H1 (cell line): ENCODE measurements at regions not wholly inside any gene's neighbourhood (a gene's known extent, or its start where the extent isn't known, plus 50 kb on each side); places are given as distances from the start of the nearest gene placed in this dataset.

Experiments used
- CTCF ChIA-PET: fragments of 300-600 bp; sonication (Branson Sonifier 250); formaldehyde crosslinking; loops from one replicate; lab custom pipeline; 2021; ENCODE audit not compliant: partially characterized antibody; lab: Charles Lee
- POLR2A ChIA-PET: fragments of 300-600 bp; sonication (Branson Sonifier 250); formaldehyde crosslinking; loops from one replicate; lab custom pipeline; 2021; ENCODE audit warnings: inconsistent platforms; ENCODE audit not compliant: partially characterized antibody; lab: Charles Lee
- DNase-seq, 2 experiments: peaks; one replicate each; pipeline versions ENCODE4 v3.0.0 to v3.0.0-alpha.2; 2010 to 2022; ENCODE audit warnings: low spot score in 2 of 2, low read depth in 1 of 2, mixed read lengths in 1 of 2
- FAIRE-seq: peaks from 2 replicates; lab custom pipeline; 2011; peaks lifted over from hg19 to GRCh38; lab: Jason Lieb, UNC
- H2AFZ ChIP-seq: 2 replicates; pipeline ENCODE4 v1.8.1; 2012; ENCODE audit warnings: low read length, inconsistent platforms
- H2AK5ac ChIP-seq: 2 replicates; pipeline ENCODE4 v1.6.1; 2013; ENCODE audit warnings: low read depth, low read length
- H2BK120ac ChIP-seq: replicated peaks from 2 replicates; pipeline ENCODE3; 2013; ENCODE audit warnings: low read depth, low read length, inconsistent platforms
- H2BK12ac ChIP-seq: 2 replicates; pipeline ENCODE4 v1.6.1; 2013; ENCODE audit warnings: low read depth, low read length
- H2BK15ac ChIP-seq: 2 replicates; pipeline ENCODE4 v1.6.1; 2013; ENCODE audit warnings: low read length
- H2BK20ac ChIP-seq: 2 replicates; pipeline ENCODE4 v1.6.1; 2013; ENCODE audit warnings: low read length
- H2BK5ac ChIP-seq: 2 replicates; pipeline ENCODE4 v1.6.1; 2013; ENCODE audit warnings: low read depth, low read length
- H3K14ac ChIP-seq: 2 replicates; pipeline ENCODE4 v1.6.1; 2013; ENCODE audit warnings: inconsistent platforms; ENCODE audit not compliant: insufficient read length
- H3K18ac ChIP-seq: 2 replicates; pipeline ENCODE4 v1.6.1; 2013; ENCODE audit warnings: low read length; ENCODE audit errors: extremely low read depth
- H3K23ac ChIP-seq: 2 replicates; pipeline ENCODE4 v1.6.1; 2013; ENCODE audit warnings: inconsistent platforms; ENCODE audit not compliant: insufficient read length
- H3K23me2 ChIP-seq: 2 replicates; pipeline ENCODE4 v1.6.1; 2013; ENCODE audit warnings: low read depth, low read length
- H3K27ac ChIP-seq: 2 replicates; pipeline ENCODE4 v1.6.1; 2011; ENCODE audit warnings: low read depth, low read length, inconsistent platforms
- H3K27me3 ChIP-seq, 4 experiments: replicated peaks in 1 of 4; 1 replicate in 1 of 4; 2 replicates in 3 of 4; pipeline versions ENCODE4 v1.6.1 to v1.8.1; 2011 to 2013; ENCODE audit warnings: low read length in 3 of 4, mild to moderate bottlenecking in 3 of 4, inconsistent platforms in 2 of 4, mixed read lengths in 2 of 4, moderate library complexity in 1 of 4; ENCODE audit not compliant: control insufficient read depth in 3 of 4, insufficient read depth in 3 of 4; ENCODE audit errors: extremely low read depth in 1 of 4
- H3K36me3 ChIP-seq, 4 experiments: 2 replicates each; pipeline versions ENCODE4 v1.6.1 to v1.8.1; 2011 to 2013; ENCODE audit warnings: mild to moderate bottlenecking in 4 of 4, low read length in 3 of 4, moderate library complexity in 2 of 4, control low read depth in 1 of 4, inconsistent platforms in 1 of 4; ENCODE audit not compliant: insufficient read depth in 4 of 4, control insufficient read depth in 2 of 4
- H3K4ac ChIP-seq: replicated peaks from 2 replicates; pipeline ENCODE3; 2013; ENCODE audit warnings: low read length, low read depth, mixed read lengths, inconsistent platforms; ENCODE audit not compliant: insufficient read length
- H3K4me1 ChIP-seq, 4 experiments: replicated peaks in 1 of 4; 1 replicate in 1 of 4; 2 replicates in 3 of 4; pipeline versions ENCODE4 v1.6.1 to v1.8.1; 2011 to 2013; ENCODE audit warnings: low read length in 3 of 4, inconsistent platforms in 2 of 4, mixed read lengths in 1 of 4; ENCODE audit not compliant: insufficient read depth in 4 of 4, control insufficient read depth in 3 of 4
- H3K4me2 ChIP-seq, 2 experiments: 2 replicates each; pipeline versions ENCODE4 v1.6.1 to v1.8.1; 2011 to 2013; ENCODE audit warnings: low read depth in 2 of 2, low read length in 2 of 2, control low read depth in 1 of 2, inconsistent platforms in 1 of 2, mild to moderate bottlenecking in 1 of 2; ENCODE audit not compliant: insufficient read depth in 1 of 2
- H3K4me3 ChIP-seq, 4 experiments: fragments of 200-600, 300-600 bp in 1 of 4; sonication (generic), shearing (Covaris generic), sonication (Bioruptor Twin) in 1 of 4; 2 replicates each; pipeline versions ENCODE4 v1.5.1 to v1.8.1; 2011 to 2016; ENCODE audit warnings: low read length in 4 of 4, low read depth in 3 of 4, control low read depth in 2 of 4, inconsistent platforms in 2 of 4, mild to moderate bottlenecking in 2 of 4, mixed read lengths in 1 of 4, moderate library complexity in 1 of 4; ENCODE audit not compliant: insufficient read depth in 2 of 4; ENCODE audit errors: extremely low read depth in 1 of 4
- H3K56ac ChIP-seq: replicated peaks from 2 replicates; pipeline ENCODE3; 2013; ENCODE audit warnings: low read depth, mild to moderate bottlenecking, mixed read lengths, low read length, inconsistent platforms; ENCODE audit not compliant: insufficient read length
- H3K79me1 ChIP-seq: 2 replicates; pipeline ENCODE4 v1.6.1; 2013; ENCODE audit warnings: low read depth, low read length, control low read depth
- H3K79me2 ChIP-seq, 2 experiments: 2 replicates each; pipeline versions ENCODE4 v1.6.1 to v1.8.1; 2012 to 2013; ENCODE audit warnings: low read length in 2 of 2, mild to moderate bottlenecking in 2 of 2, inconsistent platforms in 1 of 2; ENCODE audit not compliant: insufficient read depth in 2 of 2, control insufficient read depth in 1 of 2
- H3K9ac ChIP-seq, 4 experiments: replicated peaks in 1 of 4; 1 replicate in 1 of 4; 2 replicates in 3 of 4; pipeline versions ENCODE4 v1.6.1 to v1.8.1; 2011 to 2013; ENCODE audit warnings: low read depth in 3 of 4, low read length in 3 of 4, control low read depth in 2 of 4, mild to moderate bottlenecking in 2 of 4, moderate library complexity in 2 of 4, inconsistent platforms in 1 of 4; ENCODE audit errors: extremely low read depth in 1 of 4
- H3K9me3 ChIP-seq, 2 experiments: 2 replicates each; pipeline versions ENCODE4 v1.6.1 to v1.8.1; 2012 to 2013; ENCODE audit warnings: mild to moderate bottlenecking in 2 of 2, moderate library complexity in 2 of 2, control low read depth in 1 of 2, inconsistent platforms in 1 of 2, low read depth in 1 of 2, low read length in 1 of 2, mixed read lengths in 1 of 2; ENCODE audit not compliant: insufficient read depth in 2 of 2
- H4K20me1 ChIP-seq, 2 experiments: replicated peaks in 1 of 2; 2 replicates each; pipeline versions ENCODE3 to v1.8.1; 2011 to 2013; ENCODE audit warnings: inconsistent platforms in 2 of 2, low read length in 2 of 2, mild to moderate bottlenecking in 1 of 2; ENCODE audit not compliant: insufficient read depth in 2 of 2, control insufficient read depth in 1 of 2
- H4K5ac ChIP-seq: 2 replicates; pipeline ENCODE4 v1.6.1; 2013; ENCODE audit warnings: low read length, low read depth, mixed read lengths, inconsistent platforms; ENCODE audit not compliant: insufficient read length
- H4K8ac ChIP-seq: 2 replicates; pipeline ENCODE4 v1.8.0; 2013; ENCODE audit warnings: mild to moderate bottlenecking, moderate library complexity, low read length, inconsistent platforms; ENCODE audit not compliant: insufficient read depth; ENCODE audit errors: extremely low read depth
- H4K91ac ChIP-seq: replicated peaks from 2 replicates; pipeline ENCODE3; 2013; ENCODE audit warnings: low read length, mixed read lengths, inconsistent platforms; ENCODE audit not compliant: insufficient read length
- ASH2L ChIP-seq: fragments of 200-600, 300-600 bp; sonication (generic); IDR thresholded peaks from one replicate; pipeline ENCODE4 v1.7.1; 2017; ENCODE audit warnings: low read length
- BCL11A ChIP-seq, 2 experiments: IDR thresholded peaks; one replicate each; pipeline ENCODE4 v1.6.1; 2011; ENCODE audit warnings: low read depth in 2 of 2, low read length in 2 of 2, mild to moderate bottlenecking in 2 of 2
- CBX5 ChIP-seq: fragments of 300-800, 300-1000 bp; sonication (generic); IDR thresholded peaks from 2 replicates; pipeline ENCODE4 v1.7.1; 2016; ENCODE audit warnings: antibody characterized with exemption, low read length, low read depth
- HDAC6 ChIP-seq: IDR thresholded peaks from one replicate; pipeline ENCODE4 v1.7.1; 2012; ENCODE audit warnings: low read depth, mild to moderate bottlenecking, inconsistent platforms, low read length, moderate library complexity
- NANOG ChIP-seq: IDR thresholded peaks from 2 replicates; pipeline ENCODE4 v1.6.1; 2011; ENCODE audit warnings: low read length, low read depth, mild to moderate bottlenecking, inconsistent platforms; ENCODE audit not compliant: insufficient read depth, poor library complexity, severe bottlenecking
- POLR2A ChIP-seq, 2 experiments: IDR thresholded peaks; 1 replicate in 1 of 2; 2 replicates in 1 of 2; pipeline ENCODE4 v1.6.1; 2011; ENCODE audit warnings: low read depth in 2 of 2, low read length in 2 of 2, mild to moderate bottlenecking in 2 of 2; ENCODE audit errors: control extremely low read depth in 1 of 2
- RBBP5 ChIP-seq: IDR thresholded peaks from 2 replicates; pipeline ENCODE4 v1.7.1; 2012; ENCODE audit warnings: low read depth, mild to moderate bottlenecking, inconsistent platforms, low read length, moderate library complexity, borderline replicate concordance
- SIN3A ChIP-seq, 2 experiments: IDR thresholded peaks in 1 of 2; conservative IDR thresholded peaks in 1 of 2; 2 replicates each; pipeline ENCODE4 v1.6.1; 2011 to 2012; ENCODE audit warnings: low read length in 2 of 2, improper control_type of control experiment in 1 of 2, low read depth in 1 of 2, mild to moderate bottlenecking in 1 of 2
- SP4 ChIP-seq: IDR thresholded peaks from 2 replicates; pipeline ENCODE4 v1.6.1; 2012; ENCODE audit warnings: low read length, inconsistent platforms
- TBP ChIP-seq: IDR thresholded peaks from 2 replicates; pipeline ENCODE4 v1.6.1; 2011; ENCODE audit warnings: low read depth, low read length, improper control_type of control experiment
- ZNF274 ChIP-seq: IDR thresholded peaks from 2 replicates; pipeline ENCODE4 v1.7.0; 2012; ENCODE audit warnings: low read length, borderline replicate concordance; ENCODE audit errors: extremely low read depth
- WGBS, 2 experiments: shearing (Covaris generic) in 1 of 2; methylation state at CpG; one replicate each; pipeline versions ENCODE4 v1.1.6 to v1.1.7; 2013 to 2015; ENCODE audit warnings: low lambda C conversion rate in 2 of 2, mixed read lengths in 2 of 2, inconsistent platforms in 1 of 2, low coverage in 1 of 2, missing lambda C conversion rate in 1 of 2; ENCODE audit not compliant: insufficient replicate concordance in 2 of 2, insufficient coverage in 1 of 2, insufficient read length in 1 of 2; ENCODE audit errors: extremely low coverage in 1 of 2, missing lambda C conversion rate in 1 of 2; 5-methylcytosine and 5-hydroxymethylcytosine counted together
- TF ChIP-seq, protein P1 (sequence below): IDR thresholded peaks from 2 replicates; pipeline ENCODE4 v1.6.1; 2012; ENCODE audit warnings: inconsistent platforms
- TF ChIP-seq, protein P2 (sequence below): IDR thresholded peaks from 2 replicates; pipeline ENCODE4 v1.6.1; 2011; ENCODE audit warnings: low read length, improper control_type of control experiment

DNA sequence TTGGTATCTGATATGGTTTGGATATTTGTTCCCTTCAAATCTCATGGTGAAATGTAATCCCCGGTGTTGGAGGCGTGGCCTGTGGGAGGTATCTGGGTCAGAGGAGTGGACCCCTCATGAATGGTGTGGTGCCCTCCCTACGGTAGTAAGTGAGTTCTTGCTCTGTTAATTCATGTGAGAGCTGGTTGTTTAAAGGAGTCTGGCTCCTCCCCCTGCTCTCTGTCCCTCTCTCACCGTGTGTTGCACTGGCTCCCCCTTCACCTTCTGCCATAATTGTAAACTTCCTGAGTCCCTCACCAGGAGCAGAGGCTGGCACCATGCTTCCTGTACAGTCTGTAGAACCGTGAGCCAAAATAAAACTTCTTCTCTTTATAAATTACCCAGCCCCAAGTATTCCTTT, 246.9 kb upstream of the AGTR1 start:
- no peaks in the 10 kb centered on the region for H4K20me1 ChIP-seq
- no peak overlapping the region for H2BK15ac ChIP-seq
- H3K4ac ChIP-seq, result no peak overlapping the region
- H3K4me1 ChIP-seq, result no peaks in the 10 kb centered on the region
- H4K8ac ChIP-seq, result no peak overlapping the region
- H3K14ac ChIP-seq, result no peak overlapping the region
- no peak for FAIRE-seq
- no peak overlapping the region for H2BK20ac ChIP-seq
- no peak overlapping the region for H2AK5ac ChIP-seq
- no peak overlapping the region for H3K4me3 ChIP-seq
- ChIA-PET POLR2A (no interaction called here), CTCF (interaction anchor here (0.7 to 0.9 kb wide), 2 partner anchors 17 to 413 kb away, joined by 3 read pairs; no protein-coding TSS in a partner anchor)
- H3K79me2 ChIP-seq, result no peaks in the 10 kb centered on the region
- H3K23ac ChIP-seq, result no peak overlapping the region
- no peaks in the 10 kb centered on the region for H3K36me3 ChIP-seq
- TF ChIP-seq POLR2A (IDR thresholded peaks at IDR 0.05; ENCODE audit: control extremely low read depth in 1 of 2, low read depth in 2 of 2, low read length in 2 of 2) (no peak), SIN3A (conservative IDR thresholded peaks at IDR 0.05 in 1 of 2, IDR thresholded peaks at IDR 0.05 in 1 of 2; ENCODE audit: low read depth in 1 of 2, low read length in 2 of 2) (no peak), TBP (no peak), ASH2L (no peak), SP4 (no peak), CBX5 (no peak), ZNF274 (no peak), BCL11A (IDR thresholded peaks at IDR 0.05; ENCODE audit: low read depth in 2 of 2, low read length in 2 of 2) (no peak), HDAC6 (no peak), NANOG (no peak), RBBP5 (no peak)
- TF ChIP-seq, protein P1, sequence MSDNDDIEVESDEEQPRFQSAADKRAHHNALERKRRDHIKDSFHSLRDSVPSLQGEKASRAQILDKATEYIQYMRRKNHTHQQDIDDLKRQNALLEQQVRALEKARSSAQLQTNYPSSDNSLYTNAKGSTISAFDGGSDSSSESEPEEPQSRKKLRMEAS, result no peak
- TF ChIP-seq, protein P2, sequence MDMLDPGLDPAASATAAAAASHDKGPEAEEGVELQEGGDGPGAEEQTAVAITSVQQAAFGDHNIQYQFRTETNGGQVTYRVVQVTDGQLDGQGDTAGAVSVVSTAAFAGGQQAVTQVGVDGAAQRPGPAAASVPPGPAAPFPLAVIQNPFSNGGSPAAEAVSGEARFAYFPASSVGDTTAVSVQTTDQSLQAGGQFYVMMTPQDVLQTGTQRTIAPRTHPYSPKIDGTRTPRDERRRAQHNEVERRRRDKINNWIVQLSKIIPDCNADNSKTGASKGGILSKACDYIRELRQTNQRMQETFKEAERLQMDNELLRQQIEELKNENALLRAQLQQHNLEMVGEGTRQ, result no peak
- DNase-seq, result no peak
- no peak overlapping the region for H2BK5ac ChIP-seq
- no peak overlapping the region for H2BK12ac ChIP-seq
- no peak overlapping the region for H3K4me2 ChIP-seq
- H2AFZ ChIP-seq, result peak overlapping the region; percentile 66; the same call in 1 of the 2 replicates
- no peaks in the 10 kb centered on the region for H3K79me1 ChIP-seq
- H4K91ac ChIP-seq, result no peak overlapping the region
- no peak overlapping the region for H3K9ac ChIP-seq
- WGBS, 2 experiments, result 85% methylated on average over 5 of the region's 5 CpGs; no CpG with 5 or more reads in 1 of the 2 experiments
- H3K27me3 ChIP-seq, result no peaks in the 10 kb centered on the region
- no peak overlapping the region for H3K27ac ChIP-seq
- no peaks in the 10 kb centered on the region for H3K9me3 ChIP-seq
- no peak overlapping the region for H3K56ac ChIP-seq
- no peak overlapping the region for H4K5ac ChIP-seq
- no peaks in the 10 kb centered on the region for H3K23me2 ChIP-seq
- H3K18ac ChIP-seq, result no peak overlapping the region
- no peak overlapping the region for H2BK120ac ChIP-seq
